Activated CD8-positive, alpha-beta memory T cell treated with anti-CD3 and anti-CD28 coated beads for 24 hours (primary cell): ENCODE measurements at regions not wholly inside any gene's neighbourhood (a gene's known extent, or its start where the extent isn't known, plus 50 kb on each side); places are given as distances from the start of the nearest gene placed in this dataset.

ENCODE experiments used
- DNase-seq: peaks from one replicate; pipeline ENCODE4 v3.0.0-alpha.2; 2020

DNA sequence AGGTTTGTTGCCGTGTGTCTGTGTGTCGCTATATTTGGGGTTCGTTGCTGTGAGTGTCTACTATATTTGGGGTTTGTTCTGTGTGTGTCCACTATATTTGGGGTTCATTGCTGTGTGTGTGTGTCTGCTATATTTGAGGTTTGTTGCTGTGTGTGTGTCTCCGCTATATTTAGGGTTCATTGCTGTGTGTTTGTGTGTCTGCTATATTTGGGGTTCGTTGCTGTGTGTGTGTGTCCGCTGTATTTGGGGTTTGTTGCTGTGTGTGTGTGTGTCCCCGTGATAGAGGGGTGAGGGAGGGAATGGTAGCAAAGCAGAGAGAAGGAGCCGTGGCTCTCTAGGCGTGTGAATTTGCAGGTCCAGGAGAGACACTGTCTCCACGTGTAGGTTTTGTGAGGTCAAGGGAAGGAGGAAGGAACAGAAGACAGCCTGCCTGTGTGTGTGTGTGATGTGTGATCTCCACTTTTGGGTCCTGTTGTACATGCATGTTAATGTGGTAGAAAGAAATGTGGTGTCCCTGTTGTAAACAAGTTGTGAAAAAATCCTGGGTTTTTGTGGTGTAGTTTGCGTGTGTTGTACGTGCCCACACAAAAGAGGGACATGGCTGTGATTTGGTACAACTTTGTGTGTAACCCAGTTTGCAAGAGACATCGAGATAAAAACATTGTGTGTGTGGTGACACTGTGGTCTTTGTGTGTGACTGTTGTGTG, 56.3 kb upstream of the ECE1 start:
- DNase-seq: no peak

GRCh38 chr1:21344750-21345443, 54.6 kb upstream of the ECE1 start:
- no peak for DNase-seq

GRCh38 chr1:21344098-21344749, 54.0 kb upstream of the ECE1 start:
- DNase-seq: no peak

DNA sequence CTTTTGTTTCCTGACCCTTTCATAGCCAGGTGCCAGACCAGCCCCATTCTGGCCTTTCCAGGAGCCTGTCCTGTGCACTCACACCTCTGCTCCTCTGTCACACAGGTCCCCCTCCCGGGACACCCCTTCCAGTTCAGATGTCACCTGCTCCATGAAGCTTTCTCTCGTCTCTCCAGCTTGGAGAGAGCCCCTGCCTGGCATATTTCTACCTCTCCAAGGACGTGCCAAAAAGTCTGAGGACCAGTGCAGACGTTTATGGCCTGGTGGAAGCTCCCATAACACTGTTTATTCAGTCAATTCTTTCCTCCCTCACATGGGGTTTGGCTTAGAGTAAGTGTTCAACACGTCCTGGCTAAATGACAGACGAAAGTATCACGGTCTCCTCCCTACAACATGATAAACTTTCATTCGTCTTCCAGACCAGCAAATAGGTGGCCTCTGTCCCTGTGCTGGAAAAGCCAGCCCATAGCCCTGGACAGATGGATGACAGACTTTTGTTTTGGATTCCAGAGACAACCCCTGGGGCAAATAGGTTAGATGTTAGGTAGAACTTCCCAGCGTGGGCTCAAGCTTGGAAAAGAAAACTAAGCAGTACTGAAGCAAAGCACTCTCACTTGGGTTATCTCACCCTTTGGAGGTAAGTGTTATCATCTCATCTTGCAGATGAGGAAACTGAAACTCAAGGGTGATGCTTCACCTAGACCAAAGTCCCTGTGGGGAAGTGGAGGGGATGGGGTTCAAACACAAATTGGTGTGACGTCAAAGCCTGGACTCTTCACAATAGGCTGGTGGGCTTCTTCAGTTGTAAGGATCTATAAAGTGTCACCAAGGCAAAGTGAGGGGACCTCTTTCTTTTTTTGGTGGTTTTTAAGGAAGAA, 52.9 kb upstream of the ECE1 start:
- DNase-seq: no peak

DNA sequence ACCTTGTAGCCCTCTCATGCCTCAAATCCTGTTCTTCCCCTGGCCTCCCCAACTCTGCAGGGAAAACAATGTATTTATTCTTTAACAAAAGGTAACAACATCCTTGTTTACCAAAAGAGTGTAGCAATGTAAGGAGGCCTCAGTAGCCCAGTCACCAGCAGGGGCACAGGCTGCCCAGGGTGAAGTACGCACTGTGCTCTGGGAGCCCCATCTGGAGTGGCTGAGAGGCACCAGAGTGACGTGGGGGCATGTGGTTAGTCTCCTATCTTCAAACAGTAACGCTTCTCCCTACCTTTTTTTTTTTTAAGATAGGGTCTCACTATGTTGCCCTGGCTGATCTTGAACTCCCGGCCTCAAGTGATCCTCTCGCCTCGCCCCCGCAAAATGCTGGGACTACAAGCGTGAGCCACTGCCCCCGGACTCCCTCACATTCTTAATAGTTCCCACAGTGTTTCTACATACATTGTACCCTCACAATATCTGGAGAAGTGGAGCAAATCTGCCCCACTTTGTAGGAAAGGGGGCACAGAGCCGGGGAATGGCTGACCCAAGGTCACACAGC, 51.3 kb upstream of the ECE1 start:
- DNase-seq: no peak

- DNase-seq: no peak
These were observed 50.8 kb upstream of the ECE1 start for GRCh38 chr1:21341022-21341421.

- DNase-seq: no peak
These were observed 50.1 kb upstream of the ECE1 start for GRCh38 chr1:21340230-21340945.
